ENCODE measurements at regions not wholly inside any gene's neighbourhood (a gene's known extent, or its start where the extent isn't known, plus 50 kb on each side); places are given as distances from the start of the nearest gene placed in this dataset.
A peak's percentile ranks its signal among the peaks of the same experiment; 100 is the strongest.
"Not testable (repeated sequence)": the region's sequence is repeated elsewhere in the genome, so short reads cannot be mapped to it uniquely, and the experiment has no call there.

- peak; percentile 30 for DNase-seq (ENCODE audit: low spot score)
These were observed 188.4 kb upstream of the PPP1R26 start for GRCh38 chr9:135291165-135291564.

GRCh38 chr9:135294836-135295235 lies 184.7 kb upstream of the PPP1R26 start:
- DNase-seq (ENCODE audit: low spot score) = no peak

- no peak for DNase-seq (ENCODE audit: low spot score)
These were observed 183.9 kb upstream of the PPP1R26 start for GRCh38 chr9:135295551-135296300.

GRCh38 chr9:135296735-135297455 lies 182.7 kb upstream of the PPP1R26 start:
- no peak for DNase-seq (ENCODE audit: low spot score)

- DNase-seq (ENCODE audit: low spot score) = no peak
These were observed 182.0 kb upstream of the PPP1R26 start for GRCh38 chr9:135297456-135298075.

- DNase-seq (ENCODE audit: low spot score) = no peak
These were observed 180.4 kb upstream of the PPP1R26 start for GRCh38 chr9:135299239-135299590.

GRCh38 chr9:135299651-135300345 lies 179.8 kb upstream of the PPP1R26 start:
- no peak for DNase-seq (ENCODE audit: low spot score)

GRCh38 chr9:135300346-135301141 lies 179.0 kb upstream of the PPP1R26 start:
- no peak for DNase-seq (ENCODE audit: low spot score)

GRCh38 chr9:135301271-135302263 lies 178.0 kb upstream of the PPP1R26 start:
- DNase-seq (ENCODE audit: low spot score) = no peak

- no peak for DNase-seq (ENCODE audit: low spot score)
These were observed 177.0 kb upstream of the PPP1R26 start for GRCh38 chr9:135302329-135303279.

GRCh38 chr9:135303280-135303647 lies 176.3 kb upstream of the PPP1R26 start:
- no peak for DNase-seq (ENCODE audit: low spot score)

GRCh38 chr9:135303865-135304499 lies 175.6 kb upstream of the PPP1R26 start:
- DNase-seq (ENCODE audit: low spot score) = no peak

GRCh38 chr9:135304886-135305285 lies 174.7 kb upstream of the PPP1R26 start:
- DNase-seq (ENCODE audit: low spot score) = no peak

GRCh38 chr9:135305546-135306180 lies 173.9 kb upstream of the PPP1R26 start:
- no peak for DNase-seq (ENCODE audit: low spot score)

GRCh38 chr9:135306699-135307098 lies 172.9 kb upstream of the PPP1R26 start:
- DNase-seq (ENCODE audit: low spot score) = no peak

GRCh38 chr9:135307300-135307699 lies 172.3 kb upstream of the PPP1R26 start:
- no peak for DNase-seq (ENCODE audit: low spot score)

- DNase-seq (ENCODE audit: low spot score) = not testable (repeated sequence)
These were observed 171.7 kb upstream of the PPP1R26 start for GRCh38 chr9:135307919-135308318.

Data from SK-N-DZ (cell line).